ENCODE measurements at regions not wholly inside any gene's neighbourhood (a gene's known extent, or its start where the extent isn't known, plus 50 kb on each side); places are given as distances from the start of the nearest gene placed in this dataset.

GRCh38 chr3:152915695-152916094, 80.8 kb downstream of the P2RY1 start:
- DNase-seq (ENCODE audit: low read depth in 1 of 2, low spot score in 1 of 2) = no peak
- no peak for TF ChIP-seq CTCF (IDR thresholded peaks at IDR 0.05; ENCODE audit: insufficient read depth, low read length)
- TF ChIP-seq SPI1 (IDR thresholded peaks at IDR 0.05; ENCODE audit: borderline replicate concordance, low read depth) = no peak
- TF ChIP-seq, protein P1, sequence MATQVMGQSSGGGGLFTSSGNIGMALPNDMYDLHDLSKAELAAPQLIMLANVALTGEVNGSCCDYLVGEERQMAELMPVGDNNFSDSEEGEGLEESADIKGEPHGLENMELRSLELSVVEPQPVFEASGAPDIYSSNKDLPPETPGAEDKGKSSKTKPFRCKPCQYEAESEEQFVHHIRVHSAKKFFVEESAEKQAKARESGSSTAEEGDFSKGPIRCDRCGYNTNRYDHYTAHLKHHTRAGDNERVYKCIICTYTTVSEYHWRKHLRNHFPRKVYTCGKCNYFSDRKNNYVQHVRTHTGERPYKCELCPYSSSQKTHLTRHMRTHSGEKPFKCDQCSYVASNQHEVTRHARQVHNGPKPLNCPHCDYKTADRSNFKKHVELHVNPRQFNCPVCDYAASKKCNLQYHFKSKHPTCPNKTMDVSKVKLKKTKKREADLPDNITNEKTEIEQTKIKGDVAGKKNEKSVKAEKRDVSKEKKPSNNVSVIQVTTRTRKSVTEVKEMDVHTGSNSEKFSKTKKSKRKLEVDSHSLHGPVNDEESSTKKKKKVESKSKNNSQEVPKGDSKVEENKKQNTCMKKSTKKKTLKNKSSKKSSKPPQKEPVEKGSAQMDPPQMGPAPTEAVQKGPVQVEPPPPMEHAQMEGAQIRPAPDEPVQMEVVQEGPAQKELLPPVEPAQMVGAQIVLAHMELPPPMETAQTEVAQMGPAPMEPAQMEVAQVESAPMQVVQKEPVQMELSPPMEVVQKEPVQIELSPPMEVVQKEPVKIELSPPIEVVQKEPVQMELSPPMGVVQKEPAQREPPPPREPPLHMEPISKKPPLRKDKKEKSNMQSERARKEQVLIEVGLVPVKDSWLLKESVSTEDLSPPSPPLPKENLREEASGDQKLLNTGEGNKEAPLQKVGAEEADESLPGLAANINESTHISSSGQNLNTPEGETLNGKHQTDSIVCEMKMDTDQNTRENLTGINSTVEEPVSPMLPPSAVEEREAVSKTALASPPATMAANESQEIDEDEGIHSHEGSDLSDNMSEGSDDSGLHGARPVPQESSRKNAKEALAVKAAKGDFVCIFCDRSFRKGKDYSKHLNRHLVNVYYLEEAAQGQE (IDR thresholded peaks at IDR 0.05; ENCODE audit: insufficient replicate concordance, low read depth) = no peak
- no peak for TF ChIP-seq POLR2AphosphoS5 (IDR thresholded peaks at IDR 0.05; ENCODE audit: low read depth)
- no peak for TF ChIP-seq GABPA (IDR thresholded peaks at IDR 0.05; ENCODE audit: low read depth)
- no peak overlapping the region for H3K27ac ChIP-seq (replicated peaks)
- no peaks in the 10 kb centered on the region for H3K27me3 ChIP-seq (ENCODE audit: insufficient read depth, poor library complexity, severe bottlenecking)
- H3K4me3 ChIP-seq (replicated peaks; ENCODE audit: insufficient read depth, low read length) = no peak overlapping the region

- no peak for DNase-seq (ENCODE audit: low read depth in 1 of 2, low spot score in 1 of 2)
- no peaks in the 10 kb centered on the region for H3K27me3 ChIP-seq (ENCODE audit: insufficient read depth, poor library complexity, severe bottlenecking)
- no peak overlapping the region for H3K4me3 ChIP-seq (replicated peaks; ENCODE audit: insufficient read depth, low read length)
- TF ChIP-seq SPI1 (IDR thresholded peaks at IDR 0.05; ENCODE audit: borderline replicate concordance, low read depth) = no peak
- TF ChIP-seq GABPA (IDR thresholded peaks at IDR 0.05; ENCODE audit: low read depth) = no peak
- TF ChIP-seq, protein P1 (IDR thresholded peaks at IDR 0.05; ENCODE audit: insufficient replicate concordance, low read depth) = no peak
- TF ChIP-seq CTCF (IDR thresholded peaks at IDR 0.05; ENCODE audit: insufficient read depth, low read length) = no peak
- TF ChIP-seq POLR2AphosphoS5 (IDR thresholded peaks at IDR 0.05; ENCODE audit: low read depth) = no peak
- H3K27ac ChIP-seq (replicated peaks) = no peak overlapping the region
Measured at GRCh38 chr3:152916753-152917279, 81.9 kb downstream of the P2RY1 start.

GRCh38 chr3:152921351-152921750, 86.4 kb downstream of the P2RY1 start:
- Histone ChIP-seq H3K27me3 (ENCODE audit: insufficient read depth, poor library complexity, severe bottlenecking) (no peaks in the 10 kb centered on the region), H3K4me3 (replicated peaks; ENCODE audit: insufficient read depth, low read length) (no peak overlapping the region), H3K27ac (replicated peaks) (no peak overlapping the region)
- no peak for TF ChIP-seq GABPA (IDR thresholded peaks at IDR 0.05; ENCODE audit: low read depth)
- TF ChIP-seq, protein P1 (IDR thresholded peaks at IDR 0.05; ENCODE audit: insufficient replicate concordance, low read depth) = no peak
- TF ChIP-seq SPI1 (IDR thresholded peaks at IDR 0.05; ENCODE audit: borderline replicate concordance, low read depth) = no peak
- no peak for TF ChIP-seq CTCF (IDR thresholded peaks at IDR 0.05; ENCODE audit: insufficient read depth, low read length)
- no peak for TF ChIP-seq POLR2AphosphoS5 (IDR thresholded peaks at IDR 0.05; ENCODE audit: low read depth)
- no peak for DNase-seq (ENCODE audit: low read depth in 1 of 2, low spot score in 1 of 2)
